ENCODE measurements at regions not wholly inside any gene's neighbourhood (a gene's known extent, or its start where the extent isn't known, plus 50 kb on each side); places are given as distances from the start of the nearest gene placed in this dataset.

DNA sequence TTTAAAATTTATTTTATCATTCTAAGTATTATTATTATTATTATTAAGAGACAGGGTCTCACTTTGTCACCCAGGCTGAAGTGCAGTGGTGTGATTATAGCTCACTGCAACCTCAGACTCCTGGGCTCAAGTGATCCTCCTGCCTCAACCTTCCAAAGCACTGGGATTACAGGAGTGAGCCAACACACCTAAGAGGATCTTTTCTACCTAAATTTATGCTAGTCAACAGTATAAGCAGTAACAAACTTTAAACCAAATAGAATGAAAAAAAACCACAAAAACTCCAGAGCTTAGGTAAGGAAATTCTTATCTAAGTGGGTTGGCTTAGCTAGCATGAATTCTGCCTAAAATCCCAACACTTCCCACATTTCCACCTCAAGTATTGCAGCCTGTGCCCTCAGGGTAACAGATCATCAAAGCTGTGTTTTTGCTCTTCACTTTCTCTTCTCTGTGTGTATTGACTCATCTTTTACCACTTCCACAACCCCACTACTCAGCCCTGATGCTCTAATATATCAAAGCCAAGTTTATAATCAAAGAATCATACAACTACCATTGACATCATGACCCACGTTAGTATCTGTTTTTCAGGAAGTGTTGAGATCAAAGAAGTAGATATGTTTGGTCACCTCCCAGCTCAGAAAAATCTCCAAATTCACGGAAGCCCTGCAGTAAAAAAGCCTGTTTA, 93.7 kb upstream of the SPON1 start:
- H3K4me1 ChIP-seq (ENCODE audit: insufficient read depth, insufficient read length): no peaks in the 10 kb centered on the region
- H3K36me3 ChIP-seq (ENCODE audit: insufficient read depth, insufficient read length, low read length): no peaks in the 10 kb centered on the region
- no peak for DNase-seq (ENCODE audit: low read depth, low spot score)
- no peaks in the 10 kb centered on the region for H3K27me3 ChIP-seq (ENCODE audit: insufficient read depth, insufficient read length)
- no peak for TF ChIP-seq YY1 (IDR thresholded peaks at IDR 0.05; ENCODE audit: insufficient read depth, insufficient read length)
- TF ChIP-seq SUZ12 (IDR thresholded peaks at IDR 0.05; ENCODE audit: extremely low read depth, insufficient read depth, insufficient read length): no peak
- no peak for TF ChIP-seq ZNF274 (IDR thresholded peaks at IDR 0.05; ENCODE audit: low read depth, low read length)
- H3K4me3 ChIP-seq (ENCODE audit: insufficient read length, low read depth): no peak overlapping the region
- H3K9ac ChIP-seq (ENCODE audit: insufficient read length, low read depth): no peak overlapping the region
- no peaks in the 10 kb centered on the region for H3K9me3 ChIP-seq (ENCODE audit: insufficient read depth, low read length)

DNA sequence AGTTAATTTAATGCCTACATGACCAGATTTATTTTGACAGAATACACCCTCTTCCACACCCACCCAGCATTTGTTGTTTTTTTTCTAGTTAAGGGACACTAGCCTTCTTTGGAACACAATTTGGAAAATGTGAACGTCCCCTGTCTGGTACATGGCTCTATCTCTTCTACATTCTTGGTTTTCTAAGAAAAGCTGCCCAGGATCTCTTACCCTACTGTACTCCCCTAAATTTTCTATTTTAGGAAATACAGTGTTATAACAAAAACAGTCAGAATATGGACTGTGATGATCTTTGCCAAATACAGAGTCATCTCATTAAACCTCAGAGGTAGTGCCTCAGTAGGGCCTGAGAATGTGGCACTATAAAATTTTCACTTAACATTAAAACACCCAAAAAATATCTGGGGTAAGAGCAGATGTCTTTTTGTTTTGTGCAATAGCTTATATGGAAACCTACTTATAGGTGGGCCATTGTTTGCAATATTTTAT, 93.1 kb upstream of the SPON1 start:
- DNase-seq (ENCODE audit: low read depth, low spot score): no peak
- Histone ChIP-seq H3K4me1 (ENCODE audit: insufficient read depth, insufficient read length) (no peaks in the 10 kb centered on the region), H3K9me3 (ENCODE audit: insufficient read depth, low read length) (no peaks in the 10 kb centered on the region), H3K27me3 (ENCODE audit: insufficient read depth, insufficient read length) (no peaks in the 10 kb centered on the region), H3K9ac (ENCODE audit: insufficient read length, low read depth) (no peak overlapping the region), H3K4me3 (ENCODE audit: insufficient read length, low read depth) (no peak overlapping the region), H3K36me3 (ENCODE audit: insufficient read depth, insufficient read length, low read length) (no peaks in the 10 kb centered on the region)
- TF ChIP-seq ZNF274 (IDR thresholded peaks at IDR 0.05; ENCODE audit: low read depth, low read length): no peak
- no peak for TF ChIP-seq YY1 (IDR thresholded peaks at IDR 0.05; ENCODE audit: insufficient read depth, insufficient read length)
- no peak for TF ChIP-seq SUZ12 (IDR thresholded peaks at IDR 0.05; ENCODE audit: extremely low read depth, insufficient read depth, insufficient read length)

DNA sequence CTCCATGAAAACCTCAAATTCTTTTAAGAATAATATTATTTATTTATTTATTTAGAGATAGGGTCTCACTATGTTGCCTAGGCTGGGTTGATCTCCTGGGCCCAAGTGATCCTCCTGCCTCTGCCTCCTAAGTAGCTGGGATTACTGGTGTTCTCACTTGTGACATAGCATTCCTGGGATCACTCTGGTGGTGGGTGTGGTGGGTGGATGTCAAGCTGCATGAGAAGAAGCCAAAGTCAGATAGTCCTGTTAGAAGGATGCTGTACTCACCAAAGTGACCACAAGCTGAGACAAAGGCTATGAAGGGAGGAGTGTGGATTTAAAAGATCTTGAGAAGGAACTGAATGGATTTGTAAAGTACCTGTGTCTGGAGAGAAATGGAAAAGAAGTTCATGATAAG, 87.9 kb upstream of the SPON1 start:
- TF ChIP-seq ZNF274 (IDR thresholded peaks at IDR 0.05; ENCODE audit: low read depth, low read length): no peak
- no peak for TF ChIP-seq YY1 (IDR thresholded peaks at IDR 0.05; ENCODE audit: insufficient read depth, insufficient read length)
- no peak for TF ChIP-seq SUZ12 (IDR thresholded peaks at IDR 0.05; ENCODE audit: extremely low read depth, insufficient read depth, insufficient read length)
- H3K27me3 ChIP-seq (ENCODE audit: insufficient read depth, insufficient read length): no peaks in the 10 kb centered on the region
- H3K4me1 ChIP-seq (ENCODE audit: insufficient read depth, insufficient read length): no peaks in the 10 kb centered on the region
- H3K9me3 ChIP-seq (ENCODE audit: insufficient read depth, low read length): no peaks in the 10 kb centered on the region
- no peaks in the 10 kb centered on the region for H3K36me3 ChIP-seq (ENCODE audit: insufficient read depth, insufficient read length, low read length)
- DNase-seq (ENCODE audit: low read depth, low spot score): no peak
- H3K9ac ChIP-seq (ENCODE audit: insufficient read length, low read depth): no peak overlapping the region
- H3K4me3 ChIP-seq (ENCODE audit: insufficient read length, low read depth): no peak overlapping the region

DNA sequence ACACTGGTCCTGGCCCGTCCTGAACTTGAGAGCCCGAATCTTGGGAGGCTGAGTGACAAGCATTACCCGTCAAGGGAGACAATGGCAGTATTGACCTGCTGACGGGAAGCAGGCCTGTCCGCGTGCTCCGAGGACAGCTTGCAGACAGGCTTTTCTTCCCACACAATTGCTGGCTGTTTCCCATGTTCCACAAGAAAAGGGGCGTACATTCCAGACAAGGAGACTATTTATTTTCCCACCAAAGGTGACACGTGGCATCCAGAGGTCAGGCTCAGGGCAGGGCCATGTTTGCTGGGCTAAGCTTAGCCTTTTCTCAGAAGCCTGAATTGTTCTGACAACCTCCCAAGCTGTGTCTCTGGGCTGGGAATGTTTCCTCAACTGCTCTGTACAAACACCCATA, 86.9 kb upstream of the SPON1 start:
- Histone ChIP-seq H3K27me3 (ENCODE audit: insufficient read depth, insufficient read length) (no peaks in the 10 kb centered on the region), H3K4me1 (ENCODE audit: insufficient read depth, insufficient read length) (no peaks in the 10 kb centered on the region), H3K36me3 (ENCODE audit: insufficient read depth, insufficient read length, low read length) (no peaks in the 10 kb centered on the region), H3K9ac (ENCODE audit: insufficient read length, low read depth) (no peak overlapping the region), H3K9me3 (ENCODE audit: insufficient read depth, low read length) (no peaks in the 10 kb centered on the region), H3K4me3 (ENCODE audit: insufficient read length, low read depth) (no peak overlapping the region)
- no peak for TF ChIP-seq ZNF274 (IDR thresholded peaks at IDR 0.05; ENCODE audit: low read depth, low read length)
- TF ChIP-seq YY1 (IDR thresholded peaks at IDR 0.05; ENCODE audit: insufficient read depth, insufficient read length): no peak
- no peak for DNase-seq (ENCODE audit: low read depth, low spot score)

DNA sequence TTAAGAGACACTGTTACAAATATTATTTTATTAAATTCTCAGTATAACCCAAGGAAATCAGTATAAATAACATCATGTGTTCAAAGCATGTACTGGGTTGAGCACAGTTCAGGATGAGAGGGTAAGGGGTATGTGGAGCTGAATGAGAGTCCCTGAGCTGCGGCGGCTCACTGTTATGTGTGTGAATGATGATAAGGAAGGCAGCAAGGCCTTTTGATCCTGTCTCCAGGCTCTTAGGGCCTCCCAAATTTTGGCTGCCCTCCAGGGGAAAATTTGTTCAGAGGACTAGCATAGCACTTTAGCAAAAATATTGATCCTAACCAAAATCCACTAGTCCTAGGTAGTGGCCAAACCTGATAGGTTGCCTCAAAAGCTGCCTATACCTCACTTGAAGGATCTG, 86.1 kb upstream of the SPON1 start:
- Histone ChIP-seq H3K9ac (ENCODE audit: insufficient read length, low read depth) (no peak overlapping the region), H3K4me1 (ENCODE audit: insufficient read depth, insufficient read length) (no peaks in the 10 kb centered on the region), H3K27me3 (ENCODE audit: insufficient read depth, insufficient read length) (no peaks in the 10 kb centered on the region), H3K36me3 (ENCODE audit: insufficient read depth, insufficient read length, low read length) (no peaks in the 10 kb centered on the region), H3K4me3 (ENCODE audit: insufficient read length, low read depth) (no peak overlapping the region), H3K9me3 (ENCODE audit: insufficient read depth, low read length) (no peaks in the 10 kb centered on the region)
- TF ChIP-seq ZNF274 (IDR thresholded peaks at IDR 0.05; ENCODE audit: low read depth, low read length) (no peak), SUZ12 (IDR thresholded peaks at IDR 0.05; ENCODE audit: extremely low read depth, insufficient read depth, insufficient read length) (no peak), YY1 (IDR thresholded peaks at IDR 0.05; ENCODE audit: insufficient read depth, insufficient read length) (no peak)
- DNase-seq (ENCODE audit: low read depth, low spot score): no peak

DNA sequence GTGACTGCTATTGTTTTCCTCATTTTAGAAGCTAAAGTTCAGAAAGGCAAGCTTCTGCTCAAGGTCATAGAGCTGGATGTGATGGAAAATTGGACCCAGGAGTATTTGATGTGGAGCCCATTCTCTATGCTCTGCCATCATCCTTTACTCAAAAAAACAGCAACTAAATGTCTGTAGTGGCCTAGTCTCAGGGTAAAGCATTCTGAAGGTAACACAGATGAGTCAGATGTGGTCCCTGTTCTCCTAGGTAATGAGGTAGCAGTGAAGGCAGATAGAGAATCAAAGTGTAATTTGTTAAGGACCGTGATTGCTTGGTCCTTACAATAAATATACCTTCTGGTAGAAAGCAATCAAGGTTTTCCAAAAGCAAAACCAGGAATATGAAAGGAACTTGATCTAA, 84.4 kb upstream of the SPON1 start:
- Histone ChIP-seq H3K9ac (ENCODE audit: insufficient read length, low read depth) (no peak overlapping the region), H3K9me3 (ENCODE audit: insufficient read depth, low read length) (no peaks in the 10 kb centered on the region), H3K4me3 (ENCODE audit: insufficient read length, low read depth) (no peak overlapping the region), H3K4me1 (ENCODE audit: insufficient read depth, insufficient read length) (no peaks in the 10 kb centered on the region), H3K36me3 (ENCODE audit: insufficient read depth, insufficient read length, low read length) (no peaks in the 10 kb centered on the region), H3K27me3 (ENCODE audit: insufficient read depth, insufficient read length) (no peaks in the 10 kb centered on the region)
- no peak for DNase-seq (ENCODE audit: low read depth, low spot score)
- no peak for TF ChIP-seq ZNF274 (IDR thresholded peaks at IDR 0.05; ENCODE audit: low read depth, low read length)
- no peak for TF ChIP-seq YY1 (IDR thresholded peaks at IDR 0.05; ENCODE audit: insufficient read depth, insufficient read length)
- no peak for TF ChIP-seq SUZ12 (IDR thresholded peaks at IDR 0.05; ENCODE audit: extremely low read depth, insufficient read depth, insufficient read length)

DNA sequence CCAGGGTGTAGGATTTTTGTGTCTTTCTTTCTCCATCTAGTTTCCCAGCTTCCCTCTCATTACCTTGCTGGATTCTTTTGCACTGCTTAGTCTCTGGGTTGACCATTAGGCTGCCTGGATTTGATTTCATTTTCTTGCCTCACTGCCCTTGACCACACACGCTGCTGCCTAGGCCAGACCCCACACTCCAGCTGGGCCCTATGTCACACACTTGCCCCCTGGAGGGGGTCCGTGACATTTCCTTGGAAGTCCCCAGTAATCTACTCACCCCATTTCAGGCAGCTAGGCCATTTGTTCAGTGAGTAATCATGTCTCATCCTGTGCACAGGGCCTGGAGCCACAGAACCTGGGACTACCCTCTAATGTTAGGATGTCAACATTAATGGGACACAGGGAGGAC, 81.9 kb upstream of the SPON1 start:
- no peak for TF ChIP-seq SUZ12 (IDR thresholded peaks at IDR 0.05; ENCODE audit: extremely low read depth, insufficient read depth, insufficient read length)
- no peak for TF ChIP-seq ZNF274 (IDR thresholded peaks at IDR 0.05; ENCODE audit: low read depth, low read length)
- TF ChIP-seq YY1 (IDR thresholded peaks at IDR 0.05; ENCODE audit: insufficient read depth, insufficient read length): no peak
- H3K9ac ChIP-seq (ENCODE audit: insufficient read length, low read depth): no peak overlapping the region
- no peaks in the 10 kb centered on the region for H3K27me3 ChIP-seq (ENCODE audit: insufficient read depth, insufficient read length)
- DNase-seq (ENCODE audit: low read depth, low spot score): no peak
- no peaks in the 10 kb centered on the region for H3K4me1 ChIP-seq (ENCODE audit: insufficient read depth, insufficient read length)
- no peaks in the 10 kb centered on the region for H3K36me3 ChIP-seq (ENCODE audit: insufficient read depth, insufficient read length, low read length)
- H3K9me3 ChIP-seq (ENCODE audit: insufficient read depth, low read length): no peaks in the 10 kb centered on the region
- no peak overlapping the region for H3K4me3 ChIP-seq (ENCODE audit: insufficient read length, low read depth)
